ENCODE measurements at regions not wholly inside any gene's neighbourhood (a gene's known extent, or its start where the extent isn't known, plus 50 kb on each side); places are given as distances from the start of the nearest gene placed in this dataset.
"Not testable (repeated sequence)": the region's sequence is repeated elsewhere in the genome, so short reads cannot be mapped to it uniquely, and the experiment has no call there.

- Mint-ChIP-seq H3K9me3 (no peaks in the 10 kb centered on the region), H3K36me3 (ENCODE audit: low read depth) (no peaks in the 10 kb centered on the region), H3K4me3 (no peak overlapping the region), H3K4me1 (no peaks in the 10 kb centered on the region), H3K27me3 (no peaks in the 10 kb centered on the region), H3K27ac (no peak overlapping the region)
- no peak for DNase-seq
- ChIA-PET CTCF (no interaction called here), POLR2A (interaction anchor here (0.7 kb wide), 1 partner anchor 1141 kb away, joined by 3 read pairs; no protein-coding TSS in a partner anchor)
- no peak for TF ChIP-seq CTCF (IDR thresholded peaks at IDR 0.05)
- intact Hi-C loops (cut with micrococcal nuclease), result no loop called here
- ATAC-seq (ENCODE audit: low read depth), result no peak
Observed at GRCh38 chr3:152905631-152906030, 70.7 kb downstream of the P2RY1 start.

- Mint-ChIP-seq H3K9me3 (no peaks in the 10 kb centered on the region), H3K4me3 (no peak overlapping the region), H3K4me1 (no peaks in the 10 kb centered on the region), H3K36me3 (ENCODE audit: low read depth) (no peaks in the 10 kb centered on the region), H3K27ac (no peak overlapping the region), H3K27me3 (no peaks in the 10 kb centered on the region)
- POLR2A ChIA-PET, result no interaction called here
- no peak for TF ChIP-seq CTCF (IDR thresholded peaks at IDR 0.05)
- DNase-seq, result no peak
- intact Hi-C loops (cut with micrococcal nuclease), result no loop called here
- ATAC-seq (ENCODE audit: low read depth), result no peak
- CTCF ChIA-PET, result no interaction called here
Observed at GRCh38 chr3:152909180-152909883, 74.4 kb downstream of the P2RY1 start.

- no peak for TF ChIP-seq CTCF (IDR thresholded peaks at IDR 0.05)
- DNase-seq (no peak), ATAC-seq (ENCODE audit: low read depth) (no peak)
- CTCF ChIA-PET, result no interaction called here
- H3K4me3 Mint-ChIP-seq, result no peak overlapping the region
- intact Hi-C loops (cut with micrococcal nuclease), result no loop called here
- no peaks in the 10 kb centered on the region for H3K27me3 Mint-ChIP-seq
- H3K36me3 Mint-ChIP-seq (ENCODE audit: low read depth), result no peaks in the 10 kb centered on the region
- no peaks in the 10 kb centered on the region for H3K9me3 Mint-ChIP-seq
- no peak overlapping the region for H3K27ac Mint-ChIP-seq
- POLR2A ChIA-PET, result no interaction called here
- no peaks in the 10 kb centered on the region for H3K4me1 Mint-ChIP-seq
Observed at GRCh38 chr3:152910211-152910610, 75.3 kb downstream of the P2RY1 start.

- no peaks in the 10 kb centered on the region for H3K4me1 Mint-ChIP-seq
- intact Hi-C loops (cut with micrococcal nuclease), result no loop called here
- H3K27ac Mint-ChIP-seq, result no peak overlapping the region
- ChIA-PET POLR2A (no interaction called here), CTCF (no interaction called here)
- no peak overlapping the region for H3K4me3 Mint-ChIP-seq
- no peak for DNase-seq
- no peaks in the 10 kb centered on the region for H3K36me3 Mint-ChIP-seq (ENCODE audit: low read depth)
- no peak for TF ChIP-seq CTCF (IDR thresholded peaks at IDR 0.05)
- ATAC-seq (ENCODE audit: low read depth), result no peak
- no peaks in the 10 kb centered on the region for H3K27me3 Mint-ChIP-seq
- no peaks in the 10 kb centered on the region for H3K9me3 Mint-ChIP-seq
Observed at GRCh38 chr3:152910966-152911365, 76.0 kb downstream of the P2RY1 start.

GRCh38 chr3:152914743-152915142, 79.8 kb downstream of the P2RY1 start:
- H3K27me3 Mint-ChIP-seq; H3K9me3 Mint-ChIP-seq; POLR2A ChIA-PET; H3K4me1 Mint-ChIP-seq; DNase-seq; CTCF ChIA-PET; H3K36me3 Mint-ChIP-seq (ENCODE audit: low read depth); intact Hi-C loops (cut with micrococcal nuclease); H3K27ac Mint-ChIP-seq; H3K4me3 Mint-ChIP-seq; ATAC-seq (ENCODE audit: low read depth): not testable (repeated sequence)

GRCh38 chr3:152915695-152916094, 80.8 kb downstream of the P2RY1 start:
- Mint-ChIP-seq H3K4me3 (no peak overlapping the region), H3K9me3 (no peaks in the 10 kb centered on the region), H3K4me1 (no peaks in the 10 kb centered on the region), H3K27ac (no peak overlapping the region), H3K36me3 (ENCODE audit: low read depth) (no peaks in the 10 kb centered on the region), H3K27me3 (no peaks in the 10 kb centered on the region)
- ChIA-PET CTCF (no interaction called here), POLR2A (no interaction called here)
- no peak for ATAC-seq (ENCODE audit: low read depth)
- DNase-seq, result no peak
- no peak for TF ChIP-seq CTCF (IDR thresholded peaks at IDR 0.05)
- intact Hi-C loops (cut with micrococcal nuclease), result no loop called here
